Aorta (tissue), 5 donors: ENCODE measurements at regions not wholly inside any gene's neighbourhood (a gene's known extent, or its start where the extent isn't known, plus 50 kb on each side); places are given as distances from the start of the nearest gene placed in this dataset.

Source experiments
- ATAC-seq: fragments of 200-7000 bp; cut with Tn5 transposase; one replicate; pipeline ENCODE4 v1.9.1; 2022; ENCODE audit warnings: moderate library complexity; ENCODE audit not compliant: low FRiP score
- DNase-seq, 2 donors: peaks; one replicate each; pipeline ENCODE4 v3.0.0-alpha.2; 2020
- H3K27ac ChIP-seq, 2 donors: one replicate each; pipeline ENCODE4 v1.5.1; 2013; ENCODE audit warnings: low read length in 2 of 2, mild to moderate bottlenecking in 2 of 2, moderate library complexity in 2 of 2, control low read depth in 1 of 2, inconsistent platforms in 1 of 2, low read depth in 1 of 2
- H3K27me3 ChIP-seq, 2 donors: one replicate each; pipeline ENCODE4 v1.6.1; 2013; ENCODE audit warnings: control low read depth in 1 of 2, low read length in 1 of 2, mild to moderate bottlenecking in 1 of 2, moderate library complexity in 1 of 2; ENCODE audit not compliant: insufficient read depth in 2 of 2, control insufficient read depth in 1 of 2
- H3K36me3 ChIP-seq, 2 donors: one replicate each; pipeline ENCODE4 v1.6.1; 2013; ENCODE audit warnings: control low read depth in 1 of 2, low read length in 1 of 2, mild to moderate bottlenecking in 1 of 2; ENCODE audit not compliant: insufficient read depth in 2 of 2, control insufficient read depth in 1 of 2
- H3K4me1 ChIP-seq, 2 donors: one replicate each; pipeline ENCODE4 v1.6.1; 2013; ENCODE audit warnings: low read length in 2 of 2, control low read depth in 1 of 2, mild to moderate bottlenecking in 1 of 2, moderate library complexity in 1 of 2; ENCODE audit not compliant: insufficient read depth in 2 of 2, control insufficient read depth in 1 of 2
- H3K4me3 ChIP-seq, 2 donors: one replicate each; pipeline ENCODE4 v1.5.1; 2013; ENCODE audit warnings: low read length in 2 of 2, control low read depth in 1 of 2, mild to moderate bottlenecking in 1 of 2
- H3K9me3 ChIP-seq: one replicate; pipeline ENCODE4 v1.6.1; 2013; ENCODE audit warnings: mild to moderate bottlenecking, low read length; ENCODE audit not compliant: control insufficient read depth
- WGBS, 2 donors: extraction: QIAGEN DNeasy Blood & Tissue Kit; methylation state at CpG; one replicate each; pipeline ENCODE4 v1.1.7; 2013; 5-methylcytosine and 5-hydroxymethylcytosine counted together
- intact Hi-C, 2 donors: fragments of 100-400 bp; cut with DNase I; formaldehyde crosslinking; loops; one replicate each; pipeline versions ENCODE4 v1.14.2 to v1.15.0; 2022
- donor health status: healthy with polysubstance abuse.
- donor health status: Bipolar disorder and iron deficiency.
- donor health status: DM: no; HTN: no; CAD: no.
- donor health status: DM: no; HTN: no; CAD: no.
- donor health status: DM: yes; HTN: yes; CAD: no.

- H3K9me3 ChIP-seq = no peaks in the 10 kb centered on the region
- H3K4me1 ChIP-seq = no peaks in the 10 kb centered on the region
- no peak for DNase-seq
- 80 to 84% methylated on average over 8 of the region's 8 CpGs for WGBS, 2 donors
- H3K36me3 ChIP-seq = no peaks in the 10 kb centered on the region
- H3K27me3 ChIP-seq = no peaks in the 10 kb centered on the region
- intact Hi-C loops = no loop called here
- H3K27ac ChIP-seq = no peak overlapping the region
- H3K4me3 ChIP-seq = no peak overlapping the region
- ATAC-seq = no peak
Observed at GRCh38 chr1:17877316-17877715, 122.2 kb downstream of the ACTL8 start.

GRCh38 chr1:17877896-17878295, 122.8 kb downstream of the ACTL8 start:
- intact Hi-C loops = no loop called here
- Histone ChIP-seq H3K36me3 (no peaks in the 10 kb centered on the region), H3K27me3 (no peaks in the 10 kb centered on the region), H3K9me3 (no peaks in the 10 kb centered on the region), H3K27ac (no peak overlapping the region), H3K4me3 (no peak overlapping the region), H3K4me1 (no peaks in the 10 kb centered on the region)
- no peak for DNase-seq
- no peak for ATAC-seq
- WGBS, 2 donors = 65 to 75% methylated on average over 7 of the region's 7 CpGs

GRCh38 chr1:17878837-17879236, 123.7 kb downstream of the ACTL8 start:
- 3 to 4% methylated on average over 3 of the region's 3 CpGs for WGBS, 2 donors
- no peaks in the 10 kb centered on the region for H3K27me3 ChIP-seq
- no peak overlapping the region for H3K4me3 ChIP-seq
- H3K4me1 ChIP-seq = no peaks in the 10 kb centered on the region
- no peak for DNase-seq
- no peaks in the 10 kb centered on the region for H3K9me3 ChIP-seq
- no peaks in the 10 kb centered on the region for H3K36me3 ChIP-seq
- ATAC-seq = no peak
- intact Hi-C loops = no loop called here
- H3K27ac ChIP-seq = no peak overlapping the region

GRCh38 chr1:17880449-17880848, 125.3 kb downstream of the ACTL8 start:
- WGBS, 2 donors = 86 to 87% methylated on average over 10 of the region's 10 CpGs
- Histone ChIP-seq H3K4me3 (no peak overlapping the region), H3K36me3 (no peaks in the 10 kb centered on the region), H3K9me3 (no peaks in the 10 kb centered on the region), H3K27ac (no peak overlapping the region), H3K4me1 (no peaks in the 10 kb centered on the region), H3K27me3 (no peaks in the 10 kb centered on the region)
- ATAC-seq (no peak), DNase-seq (no peak)
- intact Hi-C loops = loop anchor here in 1 of 2 donors (10.0 kb wide), 1 partner anchor 146 kb away; no protein-coding TSS in a partner anchor

GRCh38 chr1:17881761-17882160, 126.6 kb downstream of the ACTL8 start:
- Histone ChIP-seq H3K4me1 (no peaks in the 10 kb centered on the region), H3K4me3 (no peak overlapping the region), H3K27me3 (no peaks in the 10 kb centered on the region), H3K36me3 (no peaks in the 10 kb centered on the region), H3K27ac (no peak overlapping the region), H3K9me3 (no peaks in the 10 kb centered on the region)
- DNase-seq = no peak
- 17 to 20% methylated on average over 8 of the region's 8 CpGs for WGBS, 2 donors
- intact Hi-C loops = loop anchor here in 1 of 2 donors (10.0 kb wide), 1 partner anchor 147 kb away; no protein-coding TSS in a partner anchor
- ATAC-seq = peak; percentile 33

GRCh38 chr1:17883136-17883535, 128.0 kb downstream of the ACTL8 start:
- ATAC-seq (no peak), DNase-seq (no peak)
- Histone ChIP-seq H3K4me3 (no peak overlapping the region), H3K4me1 (no peaks in the 10 kb centered on the region), H3K36me3 (no peaks in the 10 kb centered on the region), H3K27me3 (no peaks in the 10 kb centered on the region), H3K9me3 (no peaks in the 10 kb centered on the region), H3K27ac (no peak overlapping the region)
- intact Hi-C loops = loop anchor here in 1 of 2 donors (10.0 kb wide), 1 partner anchor 148 kb away; no protein-coding TSS in a partner anchor
- WGBS, 2 donors = 73 to 87% methylated on average over 5 of the region's 5 CpGs

GRCh38 chr1:17883662-17884395, 128.7 kb downstream of the ACTL8 start:
- WGBS, 2 donors = 84 to 94% methylated on average over 12 of the region's 12 CpGs
- no peak overlapping the region for H3K27ac ChIP-seq
- H3K4me1 ChIP-seq = no peaks in the 10 kb centered on the region
- H3K27me3 ChIP-seq = no peaks in the 10 kb centered on the region
- ATAC-seq (no peak), DNase-seq (no peak)
- no peak overlapping the region for H3K4me3 ChIP-seq
- H3K9me3 ChIP-seq = no peaks in the 10 kb centered on the region
- H3K36me3 ChIP-seq = no peaks in the 10 kb centered on the region
- intact Hi-C loops = loop anchor here in 1 of 2 donors (10.0 kb wide), 1 partner anchor 149 kb away; no protein-coding TSS in a partner anchor

GRCh38 chr1:17885663-17886320, 130.7 kb downstream of the ACTL8 start:
- H3K27me3 ChIP-seq = no peaks in the 10 kb centered on the region
- no peaks in the 10 kb centered on the region for H3K4me1 ChIP-seq
- ATAC-seq (no peak), DNase-seq (no peak)
- H3K4me3 ChIP-seq = no peak overlapping the region
- no peaks in the 10 kb centered on the region for H3K9me3 ChIP-seq
- H3K36me3 ChIP-seq = no peaks in the 10 kb centered on the region
- 73 to 84% methylated on average over 10 of the region's 10 CpGs for WGBS, 2 donors
- intact Hi-C loops = loop anchor here in 1 of 2 donors (10.0 kb wide), 1 partner anchor 151 kb away; no protein-coding TSS in a partner anchor
- H3K27ac ChIP-seq = no peak overlapping the region

- intact Hi-C loops = loop anchor here in 1 of 2 donors (10.0 kb wide), 1 partner anchor 152 kb away; no protein-coding TSS in a partner anchor
- WGBS, 2 donors = 62 to 67% methylated on average over 8 of the region's 8 CpGs
Observed at GRCh38 chr1:17886386-17886785, 131.3 kb downstream of the ACTL8 start.

More at GRCh38 chr1:17886386-17886785, 131.3 kb downstream of the ACTL8 start:
- no peaks in the 10 kb centered on the region for H3K4me1 ChIP-seq
- no peaks in the 10 kb centered on the region for H3K36me3 ChIP-seq
- H3K27ac ChIP-seq = no peak overlapping the region
- no peak for DNase-seq
- ATAC-seq = no peak
- no peaks in the 10 kb centered on the region for H3K27me3 ChIP-seq
- H3K4me3 ChIP-seq = no peak overlapping the region
- H3K9me3 ChIP-seq = no peaks in the 10 kb centered on the region
